HG02588 (cell line): ENCODE measurements at regions not wholly inside any gene's neighbourhood (a gene's known extent, or its start where the extent isn't known, plus 50 kb on each side); places are given as distances from the start of the nearest gene placed in this dataset.
"Not testable (repeated sequence)": the region's sequence is repeated elsewhere in the genome, so short reads cannot be mapped to it uniquely, and the experiment has no call there.

Source experiments
- ATAC-seq: cut with Tn5 transposase; IDR thresholded peaks from one replicate; pipeline ENCODE4 v1.9.1; 2021; ENCODE audit warnings: mild to moderate bottlenecking, moderate library complexity; ENCODE audit not compliant: unreplicated experiment

GRCh38 chr5:98516701-98517100 is 256.8 kb upstream of the RGMB start:
- no peak for ATAC-seq

- ATAC-seq = no peak
These were observed 255.7 kb upstream of the RGMB start for GRCh38 chr5:98517560-98518366.

GRCh38 chr5:98518754-98519153 is 254.7 kb upstream of the RGMB start:
- ATAC-seq = no peak

GRCh38 chr5:98519571-98519970 is 253.9 kb upstream of the RGMB start:
- ATAC-seq = no peak

GRCh38 chr5:98521821-98522220 is 251.6 kb upstream of the RGMB start:
- ATAC-seq = no peak

GRCh38 chr5:98524773-98525172 is 248.7 kb upstream of the RGMB start:
- no peak for ATAC-seq

GRCh38 chr5:98527846-98528245 is 245.6 kb upstream of the RGMB start:
- no peak for ATAC-seq

- no peak for ATAC-seq
These were observed 244.1 kb upstream of the RGMB start for GRCh38 chr5:98529321-98529720.

GRCh38 chr5:98530224-98530623 is 243.2 kb upstream of the RGMB start:
- no peak for ATAC-seq

- ATAC-seq = no peak
These were observed 237.6 kb upstream of the RGMB start for GRCh38 chr5:98535901-98536300.

- no peak for ATAC-seq
These were observed 233.4 kb upstream of the RGMB start for GRCh38 chr5:98540056-98540455.

- ATAC-seq = no peak
These were observed 231.8 kb upstream of the RGMB start for GRCh38 chr5:98541641-98542040.

GRCh38 chr5:98543490-98543889 is 230.0 kb upstream of the RGMB start:
- ATAC-seq = no peak

- ATAC-seq = not testable (repeated sequence)
These were observed 226.5 kb upstream of the RGMB start for GRCh38 chr5:98546924-98547323.

GRCh38 chr5:98556712-98557111 is 216.8 kb upstream of the RGMB start:
- ATAC-seq = no peak

- no peak for ATAC-seq
These were observed 215.5 kb upstream of the RGMB start for GRCh38 chr5:98557916-98558315.

GRCh38 chr5:98563885-98564653 is 209.4 kb upstream of the RGMB start:
- no peak for ATAC-seq

GRCh38 chr5:98564836-98565235 is 208.6 kb upstream of the RGMB start:
- no peak for ATAC-seq

- ATAC-seq = no peak
These were observed 205.1 kb upstream of the RGMB start for GRCh38 chr5:98568336-98568735.

GRCh38 chr5:98569288-98569687 is 204.2 kb upstream of the RGMB start:
- ATAC-seq = no peak

- ATAC-seq = no peak
These were observed 203.5 kb upstream of the RGMB start for GRCh38 chr5:98570010-98570409.

GRCh38 chr5:98570661-98571191 is 202.7 kb upstream of the RGMB start:
- no peak for ATAC-seq
